Neural cell (in vitro differentiated cells): ENCODE measurements at regions not wholly inside any gene's neighbourhood (a gene's known extent, or its start where the extent isn't known, plus 50 kb on each side); places are given as distances from the start of the nearest gene placed in this dataset.
"Not testable (repeated sequence)": the region's sequence is repeated elsewhere in the genome, so short reads cannot be mapped to it uniquely, and the experiment has no call there.

Experiments used
- H2AFZ ChIP-seq: fragments of 200-600, 300-800 bp; sonication (generic), shearing (Covaris generic); 2 replicates; pipeline ENCODE4 v1.6.0; 2014; ENCODE audit warnings: low read depth, mild to moderate bottlenecking, antibody characterized with exemption, low read length, moderate library complexity
- H3F3A ChIP-seq: fragments of 200-600 bp; shearing (Covaris generic); 2 replicates; pipeline ENCODE4 v1.6.1; 2016; ENCODE audit warnings: mild to moderate bottlenecking, moderate library complexity, mixed read lengths, antibody characterized with exemption, low read length; ENCODE audit not compliant: insufficient read depth, poor library complexity, severe bottlenecking
- H3K27ac ChIP-seq: fragments of 200-600, 300-800 bp; sonication (generic), shearing (Covaris generic); 2 replicates; pipeline ENCODE4 v1.5.1; 2014; ENCODE audit warnings: mild to moderate bottlenecking, low read length, moderate library complexity
- H3K27me3 ChIP-seq: fragments of 300-800, 200-600 bp; sonication (generic), shearing (Covaris generic); 2 replicates; pipeline ENCODE4 v1.6.0; 2014; ENCODE audit warnings: mild to moderate bottlenecking, low read depth, low read length, moderate library complexity; ENCODE audit not compliant: insufficient read depth
- H3K36me3 ChIP-seq: fragments of 300-800, 200-600 bp; sonication (generic), shearing (Covaris generic); 2 replicates; pipeline ENCODE4 v1.5.1; 2014; ENCODE audit warnings: mild to moderate bottlenecking, antibody characterized with exemption, low read length, moderate library complexity; ENCODE audit not compliant: insufficient read depth
- H3K4me2 ChIP-seq: fragments of 300-800, 200-600 bp; sonication (generic), shearing (Covaris generic); 2 replicates; pipeline ENCODE4 v1.6.0; 2014; ENCODE audit warnings: mild to moderate bottlenecking, low read length
- H3K4me3 ChIP-seq: fragments of 300-800, 200-600 bp; sonication (generic), shearing (Covaris generic); 2 replicates; pipeline ENCODE4 v1.5.1; 2014; ENCODE audit warnings: mild to moderate bottlenecking, low read length, moderate library complexity
- H3K79me2 ChIP-seq: fragments of 200-600 bp; shearing (Covaris generic); replicated peaks from 2 replicates; pipeline ENCODE4 v1.6.0; 2014; ENCODE audit warnings: mild to moderate bottlenecking, low read length, moderate library complexity; ENCODE audit not compliant: insufficient read depth
- H3K9ac ChIP-seq: fragments of 300-800, 200-600 bp; sonication (generic), shearing (Covaris generic); 2 replicates; pipeline ENCODE4 v1.6.1; 2016; ENCODE audit warnings: mild to moderate bottlenecking, low read length, mixed read lengths
- H3K9me2 ChIP-seq: fragments of 200-600 bp; shearing (Covaris generic); 2 replicates; pipeline ENCODE4 v1.6.1; 2016; ENCODE audit warnings: mild to moderate bottlenecking, low read length, mixed read lengths; ENCODE audit not compliant: insufficient read depth
- H3K9me3 ChIP-seq: fragments of 200-600, 300-800 bp; sonication (generic), shearing (Covaris generic); 2 replicates; pipeline ENCODE4 v1.6.1; 2016; ENCODE audit warnings: mild to moderate bottlenecking, mixed run types, low read length, moderate library complexity, mixed read lengths
- H4K20me1 ChIP-seq: fragments of 200-600 bp; shearing (Covaris generic); 2 replicates; pipeline ENCODE4 v1.6.1; 2016; ENCODE audit warnings: mild to moderate bottlenecking, mixed run types; ENCODE audit not compliant: insufficient read depth
- CTCF ChIP-seq: fragments of 450-650 bp; IDR thresholded peaks from 2 replicates; pipeline ENCODE4 v1.5.1; 2014; ENCODE audit warnings: antibody characterized with exemption, mild to moderate bottlenecking, moderate library complexity; ENCODE audit not compliant: poor library complexity, severe bottlenecking
- EP300 ChIP-seq: fragments of 450-650 bp; conservative IDR thresholded peaks from 2 replicates; pipeline ENCODE4 v1.6.1; 2014; ENCODE audit warnings: antibody characterized with exemption, mild to moderate bottlenecking, moderate library complexity; ENCODE audit not compliant: poor library complexity, severe bottlenecking
- EZH2 ChIP-seq: fragments of 200-600, 300-800 bp; shearing (Covaris generic), sonication (generic); IDR thresholded peaks from 2 replicates; pipeline ENCODE4 v1.6.1; 2014; ENCODE audit warnings: antibody characterized with exemption, low read length, borderline replicate concordance, mild to moderate bottlenecking; ENCODE audit not compliant: insufficient read depth, poor library complexity, severe bottlenecking
- MXI1 ChIP-seq: fragments of 450-650 bp; conservative IDR thresholded peaks from 2 replicates; pipeline ENCODE4 v1.6.1; 2014; ENCODE audit warnings: antibody characterized with exemption, mild to moderate bottlenecking; ENCODE audit not compliant: poor library complexity, severe bottlenecking
- POLR2AphosphoS5 ChIP-seq: IDR thresholded peaks from 2 replicates; pipeline ENCODE4 v1.6.1; 2012
- RAD21 ChIP-seq: fragments of 450-650 bp; conservative IDR thresholded peaks from 2 replicates; pipeline ENCODE4 v1.6.1; 2014; ENCODE audit warnings: antibody characterized with exemption, mild to moderate bottlenecking, moderate library complexity
- REST ChIP-seq: IDR thresholded peaks from 2 replicates; pipeline ENCODE4 v1.6.1; 2012; ENCODE audit warnings: borderline replicate concordance
- SMC3 ChIP-seq: fragments of 450-650 bp; conservative IDR thresholded peaks from 2 replicates; pipeline ENCODE4 v1.6.1; 2014; ENCODE audit warnings: antibody characterized with exemption, mild to moderate bottlenecking, moderate library complexity; ENCODE audit not compliant: poor library complexity
- TAF1 ChIP-seq: IDR thresholded peaks from 2 replicates; pipeline ENCODE4 v1.6.1; 2012; ENCODE audit warnings: low read depth

- Histone ChIP-seq H3F3A (no peaks in the 10 kb centered on the region), H3K36me3 (no peaks in the 10 kb centered on the region), H3K79me2 (no peaks in the 10 kb centered on the region), H3K27me3 (no peaks in the 10 kb centered on the region), H3K4me2 (no peak overlapping the region), H3K4me3 (no peak overlapping the region), H3K9me2 (no peaks in the 10 kb centered on the region), H2AFZ (no peak overlapping the region), H3K9me3 (no peaks in the 10 kb centered on the region), H3K9ac (no peak overlapping the region), H4K20me1 (no peaks in the 10 kb centered on the region), H3K27ac (no peak overlapping the region)
- TF ChIP-seq RAD21 = no peak
- no peak for TF ChIP-seq SMC3
- TF ChIP-seq POLR2AphosphoS5 = no peak
- no peak for TF ChIP-seq TAF1
- TF ChIP-seq REST = no peak
- no peak for TF ChIP-seq EP300
- no peak for TF ChIP-seq MXI1
- TF ChIP-seq CTCF = no peak
- no peak for TF ChIP-seq EZH2
These were observed 145.3 kb downstream of the ALX1 start for GRCh38 chr12:85425349-85425612.

GRCh38 chr12:85425926-85426325 is 145.9 kb downstream of the ALX1 start:
- no peak overlapping the region for H3K4me3 ChIP-seq
- H4K20me1 ChIP-seq = no peaks in the 10 kb centered on the region
- no peaks in the 10 kb centered on the region for H3F3A ChIP-seq
- H3K27me3 ChIP-seq = no peaks in the 10 kb centered on the region
- TF ChIP-seq EP300 (no peak), REST (no peak), EZH2 (no peak), RAD21 (no peak), SMC3 (no peak), POLR2AphosphoS5 (no peak), TAF1 (no peak), CTCF (no peak), MXI1 (no peak)
- H3K36me3 ChIP-seq = no peaks in the 10 kb centered on the region
- no peak overlapping the region for H2AFZ ChIP-seq
- no peak overlapping the region for H3K4me2 ChIP-seq
- no peak overlapping the region for H3K9ac ChIP-seq
- H3K79me2 ChIP-seq = no peaks in the 10 kb centered on the region
- no peak overlapping the region for H3K27ac ChIP-seq
- no peaks in the 10 kb centered on the region for H3K9me3 ChIP-seq
- H3K9me2 ChIP-seq = no peaks in the 10 kb centered on the region

DNA sequence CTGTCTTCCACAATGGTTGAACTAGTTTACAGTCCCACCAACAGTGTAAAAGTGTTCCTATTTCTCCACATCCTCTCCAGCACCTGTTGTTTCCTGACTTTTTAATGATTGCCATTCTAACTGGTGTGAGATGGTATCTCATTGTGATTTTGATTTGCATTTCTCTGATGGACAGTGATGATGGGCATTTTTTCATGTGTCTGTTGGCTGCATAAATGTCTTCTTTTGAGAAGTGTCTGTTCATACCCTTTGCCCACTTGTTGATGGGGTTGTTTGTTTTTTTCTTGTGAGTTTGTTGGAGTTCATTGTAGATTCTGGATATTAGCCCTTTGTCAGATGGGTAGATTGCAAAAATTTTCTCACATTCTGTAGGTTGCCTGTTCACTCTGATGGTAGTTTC is 153.1 kb downstream of the ALX1 start:
- not testable (repeated sequence) for H3K27me3 ChIP-seq, H3K4me2 ChIP-seq, H3K79me2 ChIP-seq, H3K9me3 ChIP-seq, H3K4me3 ChIP-seq, H4K20me1 ChIP-seq, H3F3A ChIP-seq, H3K36me3 ChIP-seq, H3K9ac ChIP-seq, H3K9me2 ChIP-seq, H3K27ac ChIP-seq, H2AFZ ChIP-seq
